H1 (cell line): ENCODE measurements at regions not wholly inside any gene's neighbourhood (a gene's known extent, or its start where the extent isn't known, plus 50 kb on each side); places are given as distances from the start of the nearest gene placed in this dataset.

Experiments
- CTCF ChIA-PET: fragments of 300-600 bp; sonication (Branson Sonifier 250); formaldehyde crosslinking; loops from one replicate; lab custom pipeline; 2021; ENCODE audit not compliant: partially characterized antibody; lab: Charles Lee
- POLR2A ChIA-PET: fragments of 300-600 bp; sonication (Branson Sonifier 250); formaldehyde crosslinking; loops from one replicate; lab custom pipeline; 2021; ENCODE audit warnings: inconsistent platforms; ENCODE audit not compliant: partially characterized antibody; lab: Charles Lee
- DNase-seq, 2 experiments: peaks; one replicate each; pipeline versions ENCODE4 v3.0.0 to v3.0.0-alpha.2; 2010 to 2022; ENCODE audit warnings: low spot score in 2 of 2, low read depth in 1 of 2, mixed read lengths in 1 of 2
- FAIRE-seq: peaks from 2 replicates; lab custom pipeline; 2011; peaks lifted over from hg19 to GRCh38; lab: Jason Lieb, UNC
- H2AFZ ChIP-seq: 2 replicates; pipeline ENCODE4 v1.8.1; 2012; ENCODE audit warnings: low read length, inconsistent platforms
- H2AK5ac ChIP-seq: 2 replicates; pipeline ENCODE4 v1.6.1; 2013; ENCODE audit warnings: low read depth, low read length
- H2BK120ac ChIP-seq: replicated peaks from 2 replicates; pipeline ENCODE3; 2013; ENCODE audit warnings: low read depth, low read length, inconsistent platforms
- H2BK12ac ChIP-seq: 2 replicates; pipeline ENCODE4 v1.6.1; 2013; ENCODE audit warnings: low read depth, low read length
- H2BK15ac ChIP-seq: 2 replicates; pipeline ENCODE4 v1.6.1; 2013; ENCODE audit warnings: low read length
- H2BK20ac ChIP-seq: 2 replicates; pipeline ENCODE4 v1.6.1; 2013; ENCODE audit warnings: low read length
- H2BK5ac ChIP-seq: 2 replicates; pipeline ENCODE4 v1.6.1; 2013; ENCODE audit warnings: low read depth, low read length
- H3K14ac ChIP-seq: 2 replicates; pipeline ENCODE4 v1.6.1; 2013; ENCODE audit warnings: inconsistent platforms; ENCODE audit not compliant: insufficient read length
- H3K18ac ChIP-seq: 2 replicates; pipeline ENCODE4 v1.6.1; 2013; ENCODE audit warnings: low read length; ENCODE audit errors: extremely low read depth
- H3K23ac ChIP-seq: 2 replicates; pipeline ENCODE4 v1.6.1; 2013; ENCODE audit warnings: inconsistent platforms; ENCODE audit not compliant: insufficient read length
- H3K23me2 ChIP-seq: 2 replicates; pipeline ENCODE4 v1.6.1; 2013; ENCODE audit warnings: low read depth, low read length
- H3K27ac ChIP-seq: 2 replicates; pipeline ENCODE4 v1.6.1; 2011; ENCODE audit warnings: low read depth, low read length, inconsistent platforms
- H3K27me3 ChIP-seq, 4 experiments: replicated peaks in 1 of 4; 1 replicate in 1 of 4; 2 replicates in 3 of 4; pipeline versions ENCODE4 v1.6.1 to v1.8.1; 2011 to 2013; ENCODE audit warnings: low read length in 3 of 4, mild to moderate bottlenecking in 3 of 4, inconsistent platforms in 2 of 4, mixed read lengths in 2 of 4, moderate library complexity in 1 of 4; ENCODE audit not compliant: control insufficient read depth in 3 of 4, insufficient read depth in 3 of 4; ENCODE audit errors: extremely low read depth in 1 of 4
- H3K36me3 ChIP-seq, 4 experiments: 2 replicates each; pipeline versions ENCODE4 v1.6.1 to v1.8.1; 2011 to 2013; ENCODE audit warnings: mild to moderate bottlenecking in 4 of 4, low read length in 3 of 4, moderate library complexity in 2 of 4, control low read depth in 1 of 4, inconsistent platforms in 1 of 4; ENCODE audit not compliant: insufficient read depth in 4 of 4, control insufficient read depth in 2 of 4
- H3K4ac ChIP-seq: replicated peaks from 2 replicates; pipeline ENCODE3; 2013; ENCODE audit warnings: low read length, low read depth, mixed read lengths, inconsistent platforms; ENCODE audit not compliant: insufficient read length
- H3K4me1 ChIP-seq, 4 experiments: replicated peaks in 1 of 4; 1 replicate in 1 of 4; 2 replicates in 3 of 4; pipeline versions ENCODE4 v1.6.1 to v1.8.1; 2011 to 2013; ENCODE audit warnings: low read length in 3 of 4, inconsistent platforms in 2 of 4, mixed read lengths in 1 of 4; ENCODE audit not compliant: insufficient read depth in 4 of 4, control insufficient read depth in 3 of 4
- H3K4me2 ChIP-seq, 2 experiments: 2 replicates each; pipeline versions ENCODE4 v1.6.1 to v1.8.1; 2011 to 2013; ENCODE audit warnings: low read depth in 2 of 2, low read length in 2 of 2, control low read depth in 1 of 2, inconsistent platforms in 1 of 2, mild to moderate bottlenecking in 1 of 2; ENCODE audit not compliant: insufficient read depth in 1 of 2
- H3K4me3 ChIP-seq, 4 experiments: fragments of 200-600, 300-600 bp in 1 of 4; sonication (generic), shearing (Covaris generic), sonication (Bioruptor Twin) in 1 of 4; 2 replicates each; pipeline versions ENCODE4 v1.5.1 to v1.8.1; 2011 to 2016; ENCODE audit warnings: low read length in 4 of 4, low read depth in 3 of 4, control low read depth in 2 of 4, inconsistent platforms in 2 of 4, mild to moderate bottlenecking in 2 of 4, mixed read lengths in 1 of 4, moderate library complexity in 1 of 4; ENCODE audit not compliant: insufficient read depth in 2 of 4; ENCODE audit errors: extremely low read depth in 1 of 4
- H3K56ac ChIP-seq: replicated peaks from 2 replicates; pipeline ENCODE3; 2013; ENCODE audit warnings: low read depth, mild to moderate bottlenecking, mixed read lengths, low read length, inconsistent platforms; ENCODE audit not compliant: insufficient read length
- H3K79me1 ChIP-seq: 2 replicates; pipeline ENCODE4 v1.6.1; 2013; ENCODE audit warnings: low read depth, low read length, control low read depth
- H3K79me2 ChIP-seq, 2 experiments: 2 replicates each; pipeline versions ENCODE4 v1.6.1 to v1.8.1; 2012 to 2013; ENCODE audit warnings: low read length in 2 of 2, mild to moderate bottlenecking in 2 of 2, inconsistent platforms in 1 of 2; ENCODE audit not compliant: insufficient read depth in 2 of 2, control insufficient read depth in 1 of 2
- H3K9ac ChIP-seq, 4 experiments: replicated peaks in 1 of 4; 1 replicate in 1 of 4; 2 replicates in 3 of 4; pipeline versions ENCODE4 v1.6.1 to v1.8.1; 2011 to 2013; ENCODE audit warnings: low read depth in 3 of 4, low read length in 3 of 4, control low read depth in 2 of 4, mild to moderate bottlenecking in 2 of 4, moderate library complexity in 2 of 4, inconsistent platforms in 1 of 4; ENCODE audit errors: extremely low read depth in 1 of 4
- H3K9me3 ChIP-seq, 2 experiments: 2 replicates each; pipeline versions ENCODE4 v1.6.1 to v1.8.1; 2012 to 2013; ENCODE audit warnings: mild to moderate bottlenecking in 2 of 2, moderate library complexity in 2 of 2, control low read depth in 1 of 2, inconsistent platforms in 1 of 2, low read depth in 1 of 2, low read length in 1 of 2, mixed read lengths in 1 of 2; ENCODE audit not compliant: insufficient read depth in 2 of 2
- H4K20me1 ChIP-seq, 2 experiments: replicated peaks in 1 of 2; 2 replicates each; pipeline versions ENCODE3 to v1.8.1; 2011 to 2013; ENCODE audit warnings: inconsistent platforms in 2 of 2, low read length in 2 of 2, mild to moderate bottlenecking in 1 of 2; ENCODE audit not compliant: insufficient read depth in 2 of 2, control insufficient read depth in 1 of 2
- H4K5ac ChIP-seq: 2 replicates; pipeline ENCODE4 v1.6.1; 2013; ENCODE audit warnings: low read length, low read depth, mixed read lengths, inconsistent platforms; ENCODE audit not compliant: insufficient read length
- H4K8ac ChIP-seq: 2 replicates; pipeline ENCODE4 v1.8.0; 2013; ENCODE audit warnings: mild to moderate bottlenecking, moderate library complexity, low read length, inconsistent platforms; ENCODE audit not compliant: insufficient read depth; ENCODE audit errors: extremely low read depth
- H4K91ac ChIP-seq: replicated peaks from 2 replicates; pipeline ENCODE3; 2013; ENCODE audit warnings: low read length, mixed read lengths, inconsistent platforms; ENCODE audit not compliant: insufficient read length
- BCL11A ChIP-seq, 2 experiments: IDR thresholded peaks; one replicate each; pipeline ENCODE4 v1.6.1; 2011; ENCODE audit warnings: low read depth in 2 of 2, low read length in 2 of 2, mild to moderate bottlenecking in 2 of 2
- CBX8 ChIP-seq: fragments of 300-800, 300-1000 bp; sonication (generic); IDR thresholded peaks from 2 replicates; pipeline ENCODE4 v1.7.1; 2016; ENCODE audit warnings: low read depth, low read length, borderline replicate concordance
- CREB1 ChIP-seq: IDR thresholded peaks from 2 replicates; pipeline ENCODE4 v1.6.1; 2012; ENCODE audit warnings: inconsistent platforms
- CTCF ChIP-seq, 3 experiments: IDR thresholded peaks; 1 replicate in 2 of 3; 2 replicates in 1 of 3; pipeline versions ENCODE4 v1.5.1 to v1.6.1; 2011; ENCODE audit warnings: low read length in 3 of 3, mild to moderate bottlenecking in 3 of 3, inconsistent platforms in 2 of 3, low read depth in 1 of 3, moderate library complexity in 1 of 3; ENCODE audit not compliant: insufficient read depth in 1 of 3; ENCODE audit errors: control extremely low read depth in 1 of 3
- HDAC6 ChIP-seq: IDR thresholded peaks from one replicate; pipeline ENCODE4 v1.7.1; 2012; ENCODE audit warnings: low read depth, mild to moderate bottlenecking, inconsistent platforms, low read length, moderate library complexity
- JUN ChIP-seq: IDR thresholded peaks from 2 replicates; pipeline ENCODE4 v1.6.1; 2011; ENCODE audit warnings: low read depth, mild to moderate bottlenecking, improper control_type of control experiment, low read length
- MAFK ChIP-seq: IDR thresholded peaks from 2 replicates; pipeline ENCODE4 v1.6.1; 2012; ENCODE audit warnings: low read depth, mild to moderate bottlenecking, improper control_type of control experiment, low read length
- POLR2A ChIP-seq, 2 experiments: IDR thresholded peaks; 1 replicate in 1 of 2; 2 replicates in 1 of 2; pipeline ENCODE4 v1.6.1; 2011; ENCODE audit warnings: low read depth in 2 of 2, low read length in 2 of 2, mild to moderate bottlenecking in 2 of 2; ENCODE audit errors: control extremely low read depth in 1 of 2
- POLR2AphosphoS5 ChIP-seq: IDR thresholded peaks from 2 replicates; pipeline ENCODE4 v1.6.1; 2011; ENCODE audit warnings: low read depth, low read length
- POU5F1 ChIP-seq: IDR thresholded peaks from 2 replicates; pipeline ENCODE4 v1.6.1; 2011; ENCODE audit warnings: low read depth, mild to moderate bottlenecking, low read length, moderate library complexity
- USF2 ChIP-seq: IDR thresholded peaks from 2 replicates; pipeline ENCODE4 v1.6.1; 2011; ENCODE audit warnings: low read length, improper control_type of control experiment
- YY1 ChIP-seq: IDR thresholded peaks from 2 replicates; pipeline ENCODE4 v1.6.1; 2011; ENCODE audit warnings: low read depth, mild to moderate bottlenecking, low read length
- ZNF274 ChIP-seq: IDR thresholded peaks from 2 replicates; pipeline ENCODE4 v1.7.0; 2012; ENCODE audit warnings: low read length, borderline replicate concordance; ENCODE audit errors: extremely low read depth
- WGBS, 2 experiments: shearing (Covaris generic) in 1 of 2; methylation state at CpG; one replicate each; pipeline versions ENCODE4 v1.1.6 to v1.1.7; 2013 to 2015; ENCODE audit warnings: low lambda C conversion rate in 2 of 2, mixed read lengths in 2 of 2, inconsistent platforms in 1 of 2, low coverage in 1 of 2, missing lambda C conversion rate in 1 of 2; ENCODE audit not compliant: insufficient replicate concordance in 2 of 2, insufficient coverage in 1 of 2, insufficient read length in 1 of 2; ENCODE audit errors: extremely low coverage in 1 of 2, missing lambda C conversion rate in 1 of 2; 5-methylcytosine and 5-hydroxymethylcytosine counted together

GRCh38 chr21:38089763-38090046, 167.1 kb upstream of the KCNJ15 start:
- Histone ChIP-seq H3K56ac (no peak overlapping the region), H2BK120ac (no peak overlapping the region), H2BK12ac (no peak overlapping the region), H3K27ac (no peak overlapping the region), H3K23ac (no peak overlapping the region), H3K4me3 (no peak overlapping the region), H4K5ac (no peak overlapping the region), H3K9ac (no peak overlapping the region), H3K14ac (no peak overlapping the region), H2AK5ac (no peak overlapping the region), H3K4ac (no peak overlapping the region), H3K36me3 (no peaks in the 10 kb centered on the region), H2AFZ (no peak overlapping the region), H3K79me1 (no peaks in the 10 kb centered on the region), H3K4me1 (no peaks in the 10 kb centered on the region), H3K4me2 (no peak overlapping the region), H4K20me1 (no peaks in the 10 kb centered on the region), H3K23me2 (no peaks in the 10 kb centered on the region), H2BK5ac (no peak overlapping the region), H4K8ac (no peak overlapping the region), H3K9me3 (no peaks in the 10 kb centered on the region), H3K27me3 (no peaks in the 10 kb centered on the region), H3K79me2 (no peaks in the 10 kb centered on the region), H4K91ac (no peak overlapping the region), H3K18ac (no peak overlapping the region), H2BK15ac (no peak overlapping the region), H2BK20ac (no peak overlapping the region)
- FAIRE-seq: no peak
- CTCF ChIA-PET: interaction anchor here (1.4 kb wide), 1 partner anchor 37 kb away, joined by 4 read pairs; no protein-coding TSS in a partner anchor
- WGBS, 2 experiments: 81% methylated on average over 6 of the region's 6 CpGs; no CpG with 5 or more reads in 1 of the 2 experiments
- POLR2A ChIA-PET: no interaction called here
- no peak for DNase-seq
- no peak for TF ChIP-seq MAFK
- TF ChIP-seq JUN: no peak
- TF ChIP-seq BCL11A (IDR thresholded peaks at IDR 0.05; ENCODE audit: low read depth in 2 of 2, low read length in 2 of 2): no peak
- no peak for TF ChIP-seq CBX8
- no peak for TF ChIP-seq POU5F1
- no peak for TF ChIP-seq CTCF (IDR thresholded peaks at IDR 0.05; ENCODE audit: control extremely low read depth in 1 of 3, insufficient read depth in 1 of 3, low read depth in 1 of 3, low read length in 3 of 3)
- TF ChIP-seq HDAC6: no peak
- no peak for TF ChIP-seq ZNF274
- no peak for TF ChIP-seq POLR2AphosphoS5
- no peak for TF ChIP-seq YY1
- no peak for TF ChIP-seq CREB1
- TF ChIP-seq USF2: no peak
- no peak for TF ChIP-seq POLR2A (IDR thresholded peaks at IDR 0.05; ENCODE audit: control extremely low read depth in 1 of 2, low read depth in 2 of 2, low read length in 2 of 2)
